GM10266 (cell line): ENCODE measurements at regions not wholly inside any gene's neighbourhood (a gene's known extent, or its start where the extent isn't known, plus 50 kb on each side); places are given as distances from the start of the nearest gene placed in this dataset.

Source experiments
- DNase-seq: peaks from one replicate; pipeline ENCODE4 v3.0.0; 2012; ENCODE audit errors: extremely low spot score
- TF ChIP-seq, protein P1 (sequence below): IDR thresholded peaks from 2 replicates; pipeline ENCODE4 v1.5.1; 2012; ENCODE audit warnings: mild to moderate bottlenecking, low read depth; ENCODE audit not compliant: control insufficient read depth, insufficient read depth; ENCODE audit errors: missing control alignments

DNA sequence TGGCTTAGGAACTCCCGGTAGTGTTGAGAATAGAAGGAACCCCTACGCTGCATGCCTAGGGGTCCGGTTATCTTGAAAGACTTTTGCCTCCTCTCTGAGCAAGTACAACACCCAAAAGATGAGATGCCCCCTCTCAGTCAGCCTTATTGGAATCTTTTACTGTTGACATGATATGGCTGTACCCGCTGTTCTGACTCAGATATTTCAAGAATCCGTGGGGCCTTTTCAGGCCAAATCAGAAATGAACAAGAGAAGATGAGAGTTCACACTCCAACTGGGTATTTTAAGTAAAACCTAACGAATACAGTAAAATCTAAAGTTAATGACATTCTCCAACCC lies 164.2 kb downstream of the PPIAL4G start:
- no peak for DNase-seq
- TF ChIP-seq, protein P1, sequence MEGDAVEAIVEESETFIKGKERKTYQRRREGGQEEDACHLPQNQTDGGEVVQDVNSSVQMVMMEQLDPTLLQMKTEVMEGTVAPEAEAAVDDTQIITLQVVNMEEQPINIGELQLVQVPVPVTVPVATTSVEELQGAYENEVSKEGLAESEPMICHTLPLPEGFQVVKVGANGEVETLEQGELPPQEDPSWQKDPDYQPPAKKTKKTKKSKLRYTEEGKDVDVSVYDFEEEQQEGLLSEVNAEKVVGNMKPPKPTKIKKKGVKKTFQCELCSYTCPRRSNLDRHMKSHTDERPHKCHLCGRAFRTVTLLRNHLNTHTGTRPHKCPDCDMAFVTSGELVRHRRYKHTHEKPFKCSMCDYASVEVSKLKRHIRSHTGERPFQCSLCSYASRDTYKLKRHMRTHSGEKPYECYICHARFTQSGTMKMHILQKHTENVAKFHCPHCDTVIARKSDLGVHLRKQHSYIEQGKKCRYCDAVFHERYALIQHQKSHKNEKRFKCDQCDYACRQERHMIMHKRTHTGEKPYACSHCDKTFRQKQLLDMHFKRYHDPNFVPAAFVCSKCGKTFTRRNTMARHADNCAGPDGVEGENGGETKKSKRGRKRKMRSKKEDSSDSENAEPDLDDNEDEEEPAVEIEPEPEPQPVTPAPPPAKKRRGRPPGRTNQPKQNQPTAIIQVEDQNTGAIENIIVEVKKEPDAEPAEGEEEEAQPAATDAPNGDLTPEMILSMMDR, result no peak

DNA sequence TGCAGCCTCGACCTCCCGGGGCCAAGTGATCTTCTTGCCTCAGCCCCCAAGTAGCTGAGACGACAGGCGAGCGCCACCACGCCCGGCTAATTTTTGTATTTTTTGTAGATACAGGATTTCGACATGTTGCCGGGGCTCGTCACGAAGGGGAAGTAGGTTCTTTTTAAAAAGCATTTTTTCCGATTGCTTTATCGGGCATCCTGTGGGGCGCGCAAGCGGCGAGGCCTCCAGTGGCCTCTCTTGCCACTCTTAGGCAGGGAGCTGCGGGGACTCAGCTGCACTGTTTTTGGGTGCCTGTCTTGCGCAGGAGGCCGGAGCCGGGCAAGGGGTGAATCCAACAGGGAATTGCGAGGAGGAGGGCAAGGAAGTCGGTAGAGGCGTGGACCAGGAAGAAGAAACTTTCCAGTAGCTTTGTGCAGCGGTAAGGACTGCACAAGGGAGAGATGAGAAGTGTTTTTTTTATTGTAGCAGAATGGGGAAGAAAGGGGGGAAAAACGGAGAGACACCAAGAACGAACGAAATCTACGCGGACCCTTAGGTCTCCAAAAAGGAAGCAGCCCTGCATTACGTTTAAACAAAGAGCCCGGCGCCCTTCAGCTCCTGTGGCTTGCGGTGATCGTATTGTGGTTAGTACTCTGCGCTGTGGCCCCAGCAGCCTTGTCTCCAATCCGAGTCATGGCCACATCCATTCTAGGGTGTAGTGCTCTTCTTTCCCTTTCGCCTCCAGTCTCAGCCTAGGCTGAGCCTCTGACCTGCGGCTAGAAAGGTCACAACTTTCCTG lies 164.8 kb downstream of the PPIAL4G start:
- peak; percentile 71 for DNase-seq
- TF ChIP-seq, protein P1, result no peak

DNA sequence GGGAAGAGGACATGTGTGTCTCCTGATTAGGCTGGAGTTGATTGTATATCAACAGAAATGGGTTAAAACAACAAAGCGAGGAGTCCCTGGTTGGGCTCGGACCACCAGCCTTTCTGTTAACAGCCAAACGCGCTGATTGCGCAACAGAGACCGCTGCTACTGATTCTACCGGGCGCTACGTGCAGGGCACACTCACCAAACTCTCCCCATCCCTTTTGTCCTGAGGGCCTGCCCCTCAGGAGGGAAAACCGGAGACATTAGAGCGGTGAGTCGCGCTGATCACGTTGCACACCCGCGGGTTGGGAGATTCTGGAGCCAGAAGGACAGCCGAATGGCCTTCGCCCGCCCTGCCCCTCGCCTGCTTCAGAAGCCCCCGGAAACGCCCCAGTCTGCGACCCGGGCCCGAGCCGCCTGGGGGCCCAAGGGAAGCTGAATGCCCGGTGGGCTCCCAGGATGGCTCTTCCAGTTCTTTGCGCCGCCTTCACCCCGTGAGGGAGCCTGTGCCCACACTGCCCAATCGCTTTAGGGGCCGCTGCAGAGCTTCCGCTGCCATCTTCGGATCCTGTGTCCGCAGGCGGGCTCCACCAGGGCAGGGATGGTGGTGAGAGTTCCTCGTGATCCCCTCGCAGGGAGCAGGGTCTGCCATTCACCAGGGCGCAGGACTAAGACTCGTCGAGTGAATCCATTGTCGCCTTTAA lies 165.4 kb upstream of the NBPF11 start:
- TF ChIP-seq, protein P1, result no peak
- no peak for DNase-seq

DNA sequence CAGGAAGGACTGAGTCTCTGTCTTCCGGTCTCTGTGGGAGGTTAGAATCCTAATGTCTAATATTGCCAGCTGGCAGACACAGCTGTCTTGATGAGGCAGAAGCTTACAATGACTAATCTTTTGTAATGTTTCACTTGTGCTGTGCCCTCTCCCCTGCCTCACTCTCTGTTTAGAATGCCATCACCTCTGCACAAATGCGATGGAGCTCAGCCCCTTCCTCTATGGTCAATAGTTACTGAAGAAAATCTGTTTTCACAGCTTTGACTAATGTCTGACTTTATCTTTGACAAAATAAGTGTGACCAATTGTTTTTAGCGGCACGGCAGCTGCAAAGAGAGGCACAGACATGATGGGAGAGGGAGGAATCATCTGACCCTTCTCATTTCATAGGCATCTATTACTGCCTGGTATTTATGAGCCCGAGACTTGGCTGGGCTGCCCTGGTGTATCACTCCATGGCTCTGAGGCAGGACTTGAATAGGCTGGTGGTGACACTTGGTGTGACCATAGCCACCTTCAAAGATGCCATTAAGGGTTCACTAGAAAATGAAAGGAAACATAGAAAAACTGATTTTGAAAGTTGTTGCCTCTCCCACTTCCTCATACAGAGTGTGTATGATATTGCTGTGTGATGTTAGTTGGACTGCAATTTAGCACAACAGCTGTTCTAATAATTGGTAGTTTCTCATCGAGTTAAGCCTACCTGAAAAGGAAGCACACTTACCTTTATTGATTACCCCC lies 163.2 kb upstream of the NBPF11 start:
- DNase-seq, result no peak
- TF ChIP-seq, protein P1, result no peak

DNA sequence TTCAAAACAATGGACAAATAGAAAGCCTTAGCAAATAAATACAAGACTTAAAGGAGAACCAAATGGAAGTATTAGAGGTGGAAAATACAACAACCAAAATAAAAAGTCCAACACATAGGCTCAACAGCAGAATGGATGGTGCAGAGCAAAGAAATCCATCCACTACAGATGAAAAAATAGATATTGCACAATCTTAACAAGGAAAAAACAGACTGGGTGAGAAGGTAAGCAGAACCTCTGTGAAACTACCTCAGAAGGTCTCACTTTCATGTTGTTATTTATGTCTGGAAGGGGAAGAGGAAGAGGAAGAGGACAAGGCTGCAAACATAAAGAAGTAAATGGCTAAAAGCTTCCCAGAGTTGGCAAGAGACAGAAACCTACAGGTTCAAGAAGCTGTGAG lies 158.7 kb upstream of the NBPF11 start:
- TF ChIP-seq, protein P1, result no peak
- no peak for DNase-seq

DNA sequence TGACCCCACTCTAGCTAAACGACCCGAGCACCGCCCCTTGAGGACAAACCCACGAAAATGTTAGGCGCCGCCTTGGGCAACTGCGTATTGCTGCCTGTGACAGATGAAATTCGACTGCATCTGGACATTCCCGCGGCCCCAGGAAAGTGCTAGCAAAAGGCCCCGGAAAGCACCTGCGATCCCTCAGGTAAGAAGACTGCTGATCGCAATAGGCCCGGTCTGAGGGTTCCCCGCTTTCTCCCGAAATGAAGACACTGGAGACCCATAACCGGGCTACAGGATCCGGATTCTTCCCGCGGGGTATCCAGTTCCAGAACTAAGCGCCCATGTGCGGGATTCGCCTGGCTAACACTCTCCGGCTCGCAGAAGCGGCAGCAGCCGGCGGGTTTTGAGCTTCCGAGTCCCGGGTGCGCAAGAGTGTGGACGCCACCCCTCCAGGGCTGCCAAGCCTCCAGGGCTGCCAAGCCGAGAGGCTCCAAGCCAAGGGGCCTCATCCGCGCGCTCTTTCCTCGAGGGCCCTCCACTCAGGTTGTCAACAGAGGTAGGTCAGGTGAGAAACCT lies 157.9 kb upstream of the NBPF11 start:
- DNase-seq, result no peak
- TF ChIP-seq, protein P1, result no peak

DNA sequence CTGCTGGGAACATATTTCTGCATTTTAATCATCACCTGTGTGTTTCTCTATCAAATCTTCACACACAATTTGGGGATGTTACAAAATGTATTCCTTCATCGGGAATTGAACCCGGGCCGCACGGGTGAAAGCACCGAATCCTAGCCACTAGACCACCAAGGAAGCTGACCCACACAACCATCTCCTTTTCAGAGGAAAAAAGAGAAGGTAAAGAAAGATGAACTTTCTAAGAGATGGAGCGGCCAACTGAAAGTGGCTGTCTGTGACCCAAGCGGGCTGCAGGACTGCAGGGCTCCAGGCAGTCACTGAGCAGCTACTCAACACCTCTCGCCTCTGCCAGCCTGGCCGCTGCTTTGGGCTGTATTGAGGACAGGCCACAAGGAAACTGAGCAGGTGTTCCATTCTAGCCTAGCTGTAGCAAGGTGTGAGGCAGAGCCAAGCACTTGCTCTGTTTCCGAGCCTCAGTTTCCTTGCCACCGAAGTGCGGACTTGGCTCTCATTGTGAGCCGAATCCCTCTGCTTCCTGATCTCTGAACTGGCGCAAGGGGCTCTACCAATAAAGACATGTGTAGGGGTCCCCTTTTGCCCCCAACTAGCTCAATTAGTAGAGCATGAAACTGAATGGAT lies 156.9 kb upstream of the NBPF11 start:
- TF ChIP-seq, protein P1, result no peak
- DNase-seq, result no peak
